Neural cell (in vitro differentiated cells): ENCODE measurements at regions not wholly inside any gene's neighbourhood (a gene's known extent, or its start where the extent isn't known, plus 50 kb on each side); places are given as distances from the start of the nearest gene placed in this dataset.

Source experiments
- H2AFZ ChIP-seq: fragments of 200-600, 300-800 bp; sonication (generic), shearing (Covaris generic); 2 replicates; pipeline ENCODE4 v1.6.0; 2014; ENCODE audit warnings: low read depth, mild to moderate bottlenecking, antibody characterized with exemption, low read length, moderate library complexity
- H3F3A ChIP-seq: fragments of 200-600 bp; shearing (Covaris generic); 2 replicates; pipeline ENCODE4 v1.6.1; 2016; ENCODE audit warnings: mild to moderate bottlenecking, moderate library complexity, mixed read lengths, antibody characterized with exemption, low read length; ENCODE audit not compliant: insufficient read depth, poor library complexity, severe bottlenecking
- H3K27ac ChIP-seq: fragments of 200-600, 300-800 bp; sonication (generic), shearing (Covaris generic); 2 replicates; pipeline ENCODE4 v1.5.1; 2014; ENCODE audit warnings: mild to moderate bottlenecking, low read length, moderate library complexity
- H3K27me3 ChIP-seq: fragments of 300-800, 200-600 bp; sonication (generic), shearing (Covaris generic); 2 replicates; pipeline ENCODE4 v1.6.0; 2014; ENCODE audit warnings: mild to moderate bottlenecking, low read depth, low read length, moderate library complexity; ENCODE audit not compliant: insufficient read depth
- H3K36me3 ChIP-seq: fragments of 300-800, 200-600 bp; sonication (generic), shearing (Covaris generic); 2 replicates; pipeline ENCODE4 v1.5.1; 2014; ENCODE audit warnings: mild to moderate bottlenecking, antibody characterized with exemption, low read length, moderate library complexity; ENCODE audit not compliant: insufficient read depth
- H3K4me2 ChIP-seq: fragments of 300-800, 200-600 bp; sonication (generic), shearing (Covaris generic); 2 replicates; pipeline ENCODE4 v1.6.0; 2014; ENCODE audit warnings: mild to moderate bottlenecking, low read length
- H3K4me3 ChIP-seq: fragments of 300-800, 200-600 bp; sonication (generic), shearing (Covaris generic); 2 replicates; pipeline ENCODE4 v1.5.1; 2014; ENCODE audit warnings: mild to moderate bottlenecking, low read length, moderate library complexity
- H3K79me2 ChIP-seq: fragments of 200-600 bp; shearing (Covaris generic); replicated peaks from 2 replicates; pipeline ENCODE4 v1.6.0; 2014; ENCODE audit warnings: mild to moderate bottlenecking, low read length, moderate library complexity; ENCODE audit not compliant: insufficient read depth
- H3K9ac ChIP-seq: fragments of 300-800, 200-600 bp; sonication (generic), shearing (Covaris generic); 2 replicates; pipeline ENCODE4 v1.6.1; 2016; ENCODE audit warnings: mild to moderate bottlenecking, low read length, mixed read lengths
- H3K9me2 ChIP-seq: fragments of 200-600 bp; shearing (Covaris generic); 2 replicates; pipeline ENCODE4 v1.6.1; 2016; ENCODE audit warnings: mild to moderate bottlenecking, low read length, mixed read lengths; ENCODE audit not compliant: insufficient read depth
- H3K9me3 ChIP-seq: fragments of 200-600, 300-800 bp; sonication (generic), shearing (Covaris generic); 2 replicates; pipeline ENCODE4 v1.6.1; 2016; ENCODE audit warnings: mild to moderate bottlenecking, mixed run types, low read length, moderate library complexity, mixed read lengths
- H4K20me1 ChIP-seq: fragments of 200-600 bp; shearing (Covaris generic); 2 replicates; pipeline ENCODE4 v1.6.1; 2016; ENCODE audit warnings: mild to moderate bottlenecking, mixed run types; ENCODE audit not compliant: insufficient read depth
- CTCF ChIP-seq: fragments of 450-650 bp; IDR thresholded peaks from 2 replicates; pipeline ENCODE4 v1.5.1; 2014; ENCODE audit warnings: antibody characterized with exemption, mild to moderate bottlenecking, moderate library complexity; ENCODE audit not compliant: poor library complexity, severe bottlenecking
- EZH2 ChIP-seq: fragments of 200-600, 300-800 bp; shearing (Covaris generic), sonication (generic); IDR thresholded peaks from 2 replicates; pipeline ENCODE4 v1.6.1; 2014; ENCODE audit warnings: antibody characterized with exemption, low read length, borderline replicate concordance, mild to moderate bottlenecking; ENCODE audit not compliant: insufficient read depth, poor library complexity, severe bottlenecking
- MXI1 ChIP-seq: fragments of 450-650 bp; conservative IDR thresholded peaks from 2 replicates; pipeline ENCODE4 v1.6.1; 2014; ENCODE audit warnings: antibody characterized with exemption, mild to moderate bottlenecking; ENCODE audit not compliant: poor library complexity, severe bottlenecking
- POLR2AphosphoS5 ChIP-seq: IDR thresholded peaks from 2 replicates; pipeline ENCODE4 v1.6.1; 2012
- RAD21 ChIP-seq: fragments of 450-650 bp; conservative IDR thresholded peaks from 2 replicates; pipeline ENCODE4 v1.6.1; 2014; ENCODE audit warnings: antibody characterized with exemption, mild to moderate bottlenecking, moderate library complexity
- REST ChIP-seq: IDR thresholded peaks from 2 replicates; pipeline ENCODE4 v1.6.1; 2012; ENCODE audit warnings: borderline replicate concordance
- SMC3 ChIP-seq: fragments of 450-650 bp; conservative IDR thresholded peaks from 2 replicates; pipeline ENCODE4 v1.6.1; 2014; ENCODE audit warnings: antibody characterized with exemption, mild to moderate bottlenecking, moderate library complexity; ENCODE audit not compliant: poor library complexity
- TAF1 ChIP-seq: IDR thresholded peaks from 2 replicates; pipeline ENCODE4 v1.6.1; 2012; ENCODE audit warnings: low read depth

GRCh38 chr10:33025910-33026309 lies 67.9 kb upstream of the ITGB1 start:
- no peaks in the 10 kb centered on the region for H3K79me2 ChIP-seq
- H3K4me2 ChIP-seq: no peak overlapping the region
- H3K9ac ChIP-seq: no peak overlapping the region
- H3K4me3 ChIP-seq: no peak overlapping the region
- no peak overlapping the region for H3K27ac ChIP-seq
- H3K36me3 ChIP-seq: no peaks in the 10 kb centered on the region
- TF ChIP-seq SMC3: no peak
- no peak for TF ChIP-seq CTCF
- TF ChIP-seq EZH2: no peak
- no peak for TF ChIP-seq RAD21
- no peak for TF ChIP-seq TAF1
- no peak for TF ChIP-seq POLR2AphosphoS5
- TF ChIP-seq MXI1: no peak
- TF ChIP-seq REST: no peak
- H3K27me3 ChIP-seq: no peaks in the 10 kb centered on the region
- no peaks in the 10 kb centered on the region for H3F3A ChIP-seq
- no peaks in the 10 kb centered on the region for H3K9me2 ChIP-seq
- no peaks in the 10 kb centered on the region for H4K20me1 ChIP-seq
- no peak overlapping the region for H2AFZ ChIP-seq
- no peaks in the 10 kb centered on the region for H3K9me3 ChIP-seq

GRCh38 chr10:33025039-33025438 lies 67.0 kb upstream of the ITGB1 start:
- Histone ChIP-seq H2AFZ (no peak overlapping the region), H4K20me1 (no peaks in the 10 kb centered on the region), H3K9me3 (no peaks in the 10 kb centered on the region), H3K9me2 (no peaks in the 10 kb centered on the region), H3K79me2 (no peaks in the 10 kb centered on the region), H3K4me3 (no peak overlapping the region), H3K9ac (no peak overlapping the region), H3K27me3 (no peaks in the 10 kb centered on the region), H3F3A (no peaks in the 10 kb centered on the region), H3K27ac (no peak overlapping the region), H3K4me2 (no peak overlapping the region), H3K36me3 (no peaks in the 10 kb centered on the region)
- TF ChIP-seq MXI1 (no peak), RAD21 (no peak), POLR2AphosphoS5 (no peak), CTCF (no peak), TAF1 (no peak), EZH2 (no peak)
